ENCODE measurements at regions not wholly inside any gene's neighbourhood (a gene's known extent, or its start where the extent isn't known, plus 50 kb on each side); places are given as distances from the start of the nearest gene placed in this dataset.

DNA sequence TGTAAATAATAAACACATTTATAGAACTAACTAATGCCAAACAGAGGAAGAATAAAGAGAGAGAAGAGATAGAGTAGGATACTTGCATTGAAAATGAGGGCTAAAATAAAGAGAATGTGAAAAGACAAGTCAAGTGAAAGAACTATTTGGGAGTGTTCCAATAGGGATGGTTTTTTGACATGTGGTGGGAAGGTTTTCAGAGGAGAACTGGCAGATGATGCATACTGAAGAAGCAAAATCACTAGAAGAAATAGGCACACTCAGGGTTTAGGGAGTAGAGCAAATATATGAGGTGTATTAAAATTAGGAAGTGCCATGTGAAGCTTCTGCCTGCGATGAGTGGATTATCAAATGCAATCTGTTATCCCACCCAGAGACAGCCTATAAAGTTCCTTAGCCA lies 744.8 kb downstream of the REEP3 start:
- Histone ChIP-seq H3K36me3 (no peaks in the 10 kb centered on the region), H3K27me3 (replicated peaks; ENCODE audit: insufficient read depth) (no peaks in the 10 kb centered on the region), H3K27ac (no peak overlapping the region), H3K4me1 (replicated peaks) (no peaks in the 10 kb centered on the region), H3K9me3 (no peaks in the 10 kb centered on the region), H3K4me3 (no peak overlapping the region)
- 63% methylated on average over 1 of the region's 1 CpG for WGBS
- intact Hi-C loops (cut with DNase I): no loop called here
- TF ChIP-seq POLR2AphosphoS5 (IDR thresholded peaks at IDR 0.05): no peak
- TF ChIP-seq, protein P1, sequence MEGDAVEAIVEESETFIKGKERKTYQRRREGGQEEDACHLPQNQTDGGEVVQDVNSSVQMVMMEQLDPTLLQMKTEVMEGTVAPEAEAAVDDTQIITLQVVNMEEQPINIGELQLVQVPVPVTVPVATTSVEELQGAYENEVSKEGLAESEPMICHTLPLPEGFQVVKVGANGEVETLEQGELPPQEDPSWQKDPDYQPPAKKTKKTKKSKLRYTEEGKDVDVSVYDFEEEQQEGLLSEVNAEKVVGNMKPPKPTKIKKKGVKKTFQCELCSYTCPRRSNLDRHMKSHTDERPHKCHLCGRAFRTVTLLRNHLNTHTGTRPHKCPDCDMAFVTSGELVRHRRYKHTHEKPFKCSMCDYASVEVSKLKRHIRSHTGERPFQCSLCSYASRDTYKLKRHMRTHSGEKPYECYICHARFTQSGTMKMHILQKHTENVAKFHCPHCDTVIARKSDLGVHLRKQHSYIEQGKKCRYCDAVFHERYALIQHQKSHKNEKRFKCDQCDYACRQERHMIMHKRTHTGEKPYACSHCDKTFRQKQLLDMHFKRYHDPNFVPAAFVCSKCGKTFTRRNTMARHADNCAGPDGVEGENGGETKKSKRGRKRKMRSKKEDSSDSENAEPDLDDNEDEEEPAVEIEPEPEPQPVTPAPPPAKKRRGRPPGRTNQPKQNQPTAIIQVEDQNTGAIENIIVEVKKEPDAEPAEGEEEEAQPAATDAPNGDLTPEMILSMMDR (IDR thresholded peaks at IDR 0.05): no peak
- no peak for TF ChIP-seq POLR2A (IDR thresholded peaks at IDR 0.05)
- no peak for DNase-seq (ENCODE audit: low spot score)

DNA sequence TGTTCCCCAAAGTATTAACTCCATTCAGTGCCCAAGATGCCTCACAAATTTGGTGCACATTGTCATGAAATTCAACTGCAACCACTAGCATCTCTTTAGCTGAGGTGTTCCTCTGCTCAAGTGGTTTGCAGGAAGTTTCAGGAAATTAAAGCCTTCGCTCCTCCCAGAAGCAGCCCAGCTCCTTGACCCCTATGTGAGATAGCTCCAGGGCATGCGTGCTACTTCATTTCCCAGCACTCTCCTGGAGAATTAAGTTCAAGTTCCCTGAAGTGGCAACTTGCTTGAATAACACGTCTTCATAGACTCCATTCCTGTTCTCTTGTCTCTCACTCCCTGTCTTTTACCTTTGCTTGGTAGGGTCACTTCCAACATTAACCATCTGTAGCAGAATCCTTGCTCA lies 750.3 kb downstream of the REEP3 start:
- TF ChIP-seq, protein P1 (IDR thresholded peaks at IDR 0.05): no peak
- no peak for TF ChIP-seq POLR2AphosphoS5 (IDR thresholded peaks at IDR 0.05)
- TF ChIP-seq POLR2A (IDR thresholded peaks at IDR 0.05): no peak
- Histone ChIP-seq H3K9me3 (no peaks in the 10 kb centered on the region), H3K27me3 (replicated peaks; ENCODE audit: insufficient read depth) (no peaks in the 10 kb centered on the region), H3K36me3 (no peaks in the 10 kb centered on the region), H3K4me3 (no peak overlapping the region), H3K4me1 (replicated peaks) (no peaks in the 10 kb centered on the region), H3K27ac (no peak overlapping the region)
- no peak for DNase-seq (ENCODE audit: low spot score)
- WGBS: 78% methylated on average over 3 of the region's 3 CpGs
- intact Hi-C loops (cut with DNase I): no loop called here

DNA sequence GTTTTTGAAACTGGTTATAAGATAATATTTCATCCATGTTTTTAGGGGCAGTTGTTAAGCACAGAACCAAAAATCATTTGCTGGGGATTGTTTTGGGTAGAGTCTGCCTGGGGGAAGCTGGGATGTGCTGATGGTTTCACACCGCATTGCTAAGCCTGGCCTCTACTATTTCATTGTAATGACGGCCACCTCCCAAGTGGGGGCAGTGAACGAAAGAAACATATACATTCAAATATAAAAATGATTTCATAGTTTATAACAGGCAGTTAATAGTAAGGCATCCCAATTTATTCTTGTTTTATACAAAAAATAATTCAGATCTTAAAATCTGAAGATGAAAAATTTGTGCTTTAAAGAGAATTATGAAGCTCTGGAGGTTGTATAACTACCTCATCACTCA lies 750.8 kb downstream of the REEP3 start:
- no peak for DNase-seq (ENCODE audit: low spot score)
- intact Hi-C loops (cut with DNase I): no loop called here
- WGBS: 60% methylated on average over 3 of the region's 3 CpGs

DNA sequence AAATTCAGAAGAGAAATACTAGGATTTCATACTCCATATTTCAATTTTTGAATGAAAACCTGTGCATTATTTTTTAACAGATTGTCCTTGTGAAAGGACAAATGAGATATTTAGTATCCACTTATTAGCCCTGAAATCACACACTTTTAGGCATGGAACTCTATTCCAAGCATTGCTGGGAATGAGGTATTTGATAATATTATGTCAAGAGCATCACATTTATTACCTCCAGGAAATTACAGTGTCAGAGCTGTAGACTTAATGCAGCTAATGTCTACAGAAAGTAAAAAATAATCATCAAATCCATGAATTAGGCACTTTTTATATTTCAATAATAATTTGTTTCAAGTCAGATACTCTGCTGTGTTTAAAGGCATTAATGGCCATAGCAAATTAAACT lies 753.8 kb downstream of the REEP3 start:
- TF ChIP-seq POLR2AphosphoS5 (IDR thresholded peaks at IDR 0.05) (no peak), POLR2A (IDR thresholded peaks at IDR 0.05) (no peak)
- TF ChIP-seq, protein P1 (IDR thresholded peaks at IDR 0.05): no peak
- Histone ChIP-seq H3K4me3 (no peak overlapping the region), H3K4me1 (replicated peaks) (no peaks in the 10 kb centered on the region), H3K27me3 (replicated peaks; ENCODE audit: insufficient read depth) (no peaks in the 10 kb centered on the region), H3K36me3 (no peaks in the 10 kb centered on the region), H3K27ac (no peak overlapping the region), H3K9me3 (no peaks in the 10 kb centered on the region)
- DNase-seq (ENCODE audit: low spot score): no peak
- intact Hi-C loops (cut with DNase I): no loop called here

More for the DNA sequence above, 750.8 kb downstream of the REEP3 start:
- H3K4me3 ChIP-seq: no peak overlapping the region
- no peaks in the 10 kb centered on the region for H3K9me3 ChIP-seq
- no peaks in the 10 kb centered on the region for H3K4me1 ChIP-seq (replicated peaks)
- H3K27ac ChIP-seq: no peak overlapping the region
- H3K27me3 ChIP-seq (replicated peaks; ENCODE audit: insufficient read depth): no peaks in the 10 kb centered on the region
- TF ChIP-seq POLR2AphosphoS5 (IDR thresholded peaks at IDR 0.05): no peak
- no peak for TF ChIP-seq POLR2A (IDR thresholded peaks at IDR 0.05)
- TF ChIP-seq, protein P1 (IDR thresholded peaks at IDR 0.05): no peak
- H3K36me3 ChIP-seq: no peaks in the 10 kb centered on the region

DNA sequence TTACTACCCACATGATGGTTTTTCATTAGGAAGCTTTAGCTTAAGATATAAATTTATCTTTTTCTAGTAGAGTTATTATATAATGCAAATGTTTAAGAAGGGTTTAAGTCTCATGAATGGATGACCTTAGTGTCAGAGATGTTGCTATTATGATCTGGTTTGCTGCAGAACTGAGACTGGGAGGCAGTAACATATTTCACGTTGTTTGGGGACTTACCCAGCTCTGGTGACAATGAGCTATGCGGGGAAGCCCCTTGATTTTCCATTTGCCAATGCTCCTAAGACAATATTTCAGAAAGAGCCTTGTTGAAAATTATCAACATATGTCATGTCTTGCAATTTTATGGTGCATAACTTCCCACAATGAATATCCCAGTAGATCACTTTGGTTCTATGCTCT lies 754.6 kb downstream of the REEP3 start:
- intact Hi-C loops (cut with DNase I): no loop called here
- Histone ChIP-seq H3K9me3 (no peaks in the 10 kb centered on the region), H3K36me3 (no peaks in the 10 kb centered on the region), H3K27me3 (replicated peaks; ENCODE audit: insufficient read depth) (no peaks in the 10 kb centered on the region), H3K4me3 (no peak overlapping the region), H3K4me1 (replicated peaks) (no peaks in the 10 kb centered on the region), H3K27ac (no peak overlapping the region)
- 86% methylated on average over 2 of the region's 2 CpGs for WGBS
- no peak for DNase-seq (ENCODE audit: low spot score)
- TF ChIP-seq POLR2AphosphoS5 (IDR thresholded peaks at IDR 0.05) (no peak), POLR2A (IDR thresholded peaks at IDR 0.05) (no peak)
- TF ChIP-seq, protein P1 (IDR thresholded peaks at IDR 0.05): no peak
